ENCODE measurements at regions not wholly inside any gene's neighbourhood (a gene's known extent, or its start where the extent isn't known, plus 50 kb on each side); places are given as distances from the start of the nearest gene placed in this dataset.
A peak's percentile ranks its signal among the peaks of the same experiment; 100 is the strongest.

DNA sequence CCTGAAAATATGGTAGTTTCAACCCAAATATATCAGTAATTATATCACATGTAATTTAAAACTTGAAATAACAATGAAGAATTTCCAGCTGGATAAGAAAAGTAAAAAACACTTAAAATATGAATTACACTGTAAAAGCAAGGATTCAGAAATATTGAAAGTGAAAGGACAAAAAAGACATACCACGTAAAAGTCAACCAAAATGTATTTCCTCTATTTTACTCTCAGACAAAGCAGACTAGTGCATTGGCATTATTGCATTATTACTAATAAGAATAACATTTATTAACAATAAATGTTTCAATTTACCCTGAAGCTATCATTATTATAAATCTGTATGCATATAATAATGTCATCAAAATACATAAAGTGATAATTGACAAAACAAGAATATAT, 445.1 kb upstream of the TRIB2 start:
- DNase-seq (ENCODE audit: low read depth), result no peak
- TF ChIP-seq, protein P1, sequence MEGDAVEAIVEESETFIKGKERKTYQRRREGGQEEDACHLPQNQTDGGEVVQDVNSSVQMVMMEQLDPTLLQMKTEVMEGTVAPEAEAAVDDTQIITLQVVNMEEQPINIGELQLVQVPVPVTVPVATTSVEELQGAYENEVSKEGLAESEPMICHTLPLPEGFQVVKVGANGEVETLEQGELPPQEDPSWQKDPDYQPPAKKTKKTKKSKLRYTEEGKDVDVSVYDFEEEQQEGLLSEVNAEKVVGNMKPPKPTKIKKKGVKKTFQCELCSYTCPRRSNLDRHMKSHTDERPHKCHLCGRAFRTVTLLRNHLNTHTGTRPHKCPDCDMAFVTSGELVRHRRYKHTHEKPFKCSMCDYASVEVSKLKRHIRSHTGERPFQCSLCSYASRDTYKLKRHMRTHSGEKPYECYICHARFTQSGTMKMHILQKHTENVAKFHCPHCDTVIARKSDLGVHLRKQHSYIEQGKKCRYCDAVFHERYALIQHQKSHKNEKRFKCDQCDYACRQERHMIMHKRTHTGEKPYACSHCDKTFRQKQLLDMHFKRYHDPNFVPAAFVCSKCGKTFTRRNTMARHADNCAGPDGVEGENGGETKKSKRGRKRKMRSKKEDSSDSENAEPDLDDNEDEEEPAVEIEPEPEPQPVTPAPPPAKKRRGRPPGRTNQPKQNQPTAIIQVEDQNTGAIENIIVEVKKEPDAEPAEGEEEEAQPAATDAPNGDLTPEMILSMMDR (conservative IDR thresholded peaks at IDR 0.05; ENCODE audit: low read depth, low read length), result no peak
- H3K4me3 ChIP-seq (ENCODE audit: low read depth, low read length), result no peak overlapping the region

DNA sequence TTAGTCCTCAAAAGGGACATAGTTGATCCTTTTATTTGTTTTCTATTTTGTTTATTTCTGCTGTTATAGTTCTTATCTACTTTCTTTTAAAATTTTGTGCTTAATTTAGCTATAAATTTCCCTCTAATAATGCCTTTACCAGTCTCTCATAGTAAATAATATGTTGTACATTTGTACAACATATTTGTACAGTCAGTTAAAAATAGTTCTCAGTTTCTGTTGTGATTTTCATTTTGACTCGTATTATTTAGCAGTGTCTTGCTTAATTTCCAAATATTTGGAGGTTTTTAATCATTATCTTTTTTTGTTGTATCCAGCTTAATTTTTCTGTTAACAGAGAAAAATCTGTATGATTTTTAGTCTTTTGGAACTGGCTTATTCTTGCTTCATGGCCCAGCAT, 443.6 kb upstream of the TRIB2 start:
- DNase-seq (ENCODE audit: low read depth), result no peak
- TF ChIP-seq, protein P1 (conservative IDR thresholded peaks at IDR 0.05; ENCODE audit: low read depth, low read length), result no peak
- H3K4me3 ChIP-seq (ENCODE audit: low read depth, low read length), result no peak overlapping the region

DNA sequence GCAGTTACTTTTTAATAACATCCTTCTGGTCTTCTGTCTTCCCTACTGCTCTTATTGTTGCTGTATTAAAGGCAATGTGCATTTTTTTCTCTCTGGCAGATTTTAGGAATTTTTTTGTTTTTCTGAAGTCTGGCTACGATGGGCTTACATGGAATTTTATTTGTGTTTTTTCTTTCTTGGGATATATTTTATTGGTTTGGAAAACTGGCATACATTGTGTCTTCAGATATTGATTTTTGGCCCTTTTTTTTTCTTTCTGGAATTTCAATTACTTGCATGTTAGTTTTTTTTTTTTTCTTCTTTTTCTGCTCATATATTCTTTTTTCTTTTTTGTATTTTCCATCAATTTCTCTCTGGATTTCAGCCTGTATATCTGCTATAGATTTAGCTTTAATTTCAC, 442.1 kb upstream of the TRIB2 start:
- no peak overlapping the region for H3K4me3 ChIP-seq (ENCODE audit: low read depth, low read length)
- TF ChIP-seq, protein P1 (conservative IDR thresholded peaks at IDR 0.05; ENCODE audit: low read depth, low read length), result no peak
- DNase-seq (ENCODE audit: low read depth), result no peak

DNA sequence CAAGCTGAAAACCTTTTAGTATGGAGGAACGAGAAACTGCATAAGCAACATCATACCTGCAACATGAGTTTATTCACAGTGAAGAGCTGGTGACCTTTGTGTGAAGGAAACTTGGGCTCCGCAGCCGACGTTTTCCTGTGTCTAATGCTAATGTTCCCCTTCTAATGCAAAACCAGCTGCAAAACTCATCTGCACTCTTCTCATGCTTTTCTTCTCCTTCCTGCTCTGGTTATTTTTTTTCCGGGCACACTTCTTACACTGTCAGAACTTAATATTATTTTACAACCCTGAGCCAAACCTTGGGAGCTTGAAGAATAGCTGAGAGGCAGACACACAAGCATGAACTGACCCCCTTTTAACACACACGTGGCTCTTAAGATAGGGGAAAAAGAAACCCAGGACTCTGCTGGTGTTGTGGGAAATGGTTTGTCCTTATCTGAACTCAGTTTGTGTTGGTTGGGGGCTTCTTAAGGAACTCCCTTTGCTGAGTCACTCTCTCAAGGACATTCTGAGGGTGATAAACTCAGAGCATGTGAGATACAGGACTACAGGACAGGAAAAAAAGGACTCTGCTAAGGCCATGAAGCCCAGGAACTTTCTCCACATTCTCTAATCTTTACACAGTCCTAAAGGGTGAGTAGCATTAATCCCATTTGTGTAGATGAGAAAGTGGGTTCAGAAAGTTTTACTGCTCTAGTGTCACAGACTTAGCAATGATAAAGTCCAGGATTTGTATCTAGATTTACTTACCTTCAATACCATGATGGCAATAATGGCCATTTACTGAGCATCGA, 439.3 kb upstream of the TRIB2 start:
- H3K4me3 ChIP-seq (ENCODE audit: low read depth, low read length), result no peak overlapping the region
- TF ChIP-seq, protein P1 (conservative IDR thresholded peaks at IDR 0.05; ENCODE audit: low read depth, low read length), result no peak
- DNase-seq (ENCODE audit: low read depth), result no peak

DNA sequence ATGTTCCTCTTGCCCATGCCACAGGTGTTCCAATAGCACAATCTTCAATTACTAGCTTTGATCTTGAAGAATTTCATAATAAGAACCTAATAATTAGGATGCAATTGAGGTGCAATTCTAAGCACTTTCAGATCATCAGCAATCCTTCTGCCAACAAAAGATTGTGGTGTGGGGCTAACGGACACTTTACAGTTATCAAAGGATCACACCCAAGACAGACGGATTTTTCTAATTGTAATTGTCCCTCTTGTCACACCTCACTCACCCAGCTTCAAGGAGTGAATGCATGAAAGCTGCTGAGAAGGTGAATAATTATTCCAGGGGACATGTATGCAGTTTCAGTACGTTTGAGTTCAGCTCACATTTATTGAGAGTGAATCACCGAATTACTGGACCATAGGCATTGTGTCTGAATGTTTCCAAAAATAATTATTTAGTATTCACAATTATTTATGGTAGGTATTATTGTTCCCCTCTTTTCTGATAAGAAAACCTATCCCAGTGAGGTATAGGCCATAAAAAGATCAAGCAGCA, 438.5 kb upstream of the TRIB2 start:
- no peak overlapping the region for H3K4me3 ChIP-seq (ENCODE audit: low read depth, low read length)
- peak; percentile 39 for DNase-seq (ENCODE audit: low read depth)
- TF ChIP-seq, protein P1 (conservative IDR thresholded peaks at IDR 0.05; ENCODE audit: low read depth, low read length), result no peak

DNA sequence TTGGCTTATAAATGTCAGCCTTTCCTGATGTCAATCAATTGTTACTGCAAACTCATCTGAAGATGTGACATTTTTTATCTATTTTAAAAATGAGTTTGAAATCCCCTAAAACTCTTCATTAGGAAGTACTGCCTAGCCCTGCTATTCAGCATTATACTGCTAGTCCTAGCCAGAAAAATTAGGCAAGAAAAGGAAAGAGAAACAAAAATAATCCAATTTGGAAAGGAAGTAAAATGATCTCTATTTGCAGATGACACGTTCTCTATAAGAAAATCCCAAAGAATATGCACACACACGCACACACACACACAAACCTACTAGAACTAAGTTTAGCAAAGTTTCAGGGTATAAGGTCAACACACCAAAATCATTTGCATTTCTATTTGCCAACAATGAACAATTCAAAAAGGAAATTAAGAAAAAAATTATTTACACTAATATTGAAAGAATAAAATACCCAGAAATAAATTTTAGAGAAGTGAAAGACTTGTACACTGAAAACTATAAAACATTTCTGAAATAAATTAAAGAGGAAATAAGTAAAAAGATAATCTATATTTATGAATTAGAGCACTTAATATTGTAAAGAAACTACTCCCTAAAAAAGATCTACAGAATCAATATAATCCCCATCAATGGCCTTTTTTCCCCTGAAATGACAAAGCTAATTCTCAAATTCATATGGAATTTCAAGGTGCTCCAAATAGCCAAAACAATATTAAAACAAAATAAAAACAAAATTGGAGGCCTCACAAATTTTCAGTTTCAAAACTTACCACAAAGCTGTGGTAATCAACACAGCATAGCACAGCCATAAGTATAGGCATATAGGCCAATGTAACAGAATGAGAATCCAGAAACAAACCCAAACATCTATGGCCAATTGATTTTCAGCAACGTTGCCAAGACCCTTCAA, 433.7 kb upstream of the TRIB2 start:
- TF ChIP-seq, protein P1 (conservative IDR thresholded peaks at IDR 0.05; ENCODE audit: low read depth, low read length), result no peak
- H3K4me3 ChIP-seq (ENCODE audit: low read depth, low read length), result no peak overlapping the region
- no peak for DNase-seq (ENCODE audit: low read depth)

Measured in epithelial cell of proximal tubule (primary cell).